Peyer's patch (tissue), 4 donors: ENCODE measurements at regions not wholly inside any gene's neighbourhood (a gene's known extent, or its start where the extent isn't known, plus 50 kb on each side); places are given as distances from the start of the nearest gene placed in this dataset.

Source experiments
- CTCF ChIP-seq, 6 experiments: fragments of 450-650 bp in 4 of 6; fragments of 200-600 bp in 2 of 6; sonication (generic) in 1 of 6; IDR thresholded peaks; one replicate each; pipeline ENCODE4 v1.5.1; 2017 to 2019; ENCODE audit warnings: antibody characterized with exemption in 6 of 6, mild to moderate bottlenecking in 3 of 6, moderate library complexity in 1 of 6
- POLR2A ChIP-seq, 2 donors: fragments of 450-650 bp; IDR thresholded peaks; one replicate each; pipeline ENCODE4 v1.5.1; 2017; ENCODE audit warnings: antibody characterized with exemption in 2 of 2, mild to moderate bottlenecking in 2 of 2, moderate library complexity in 2 of 2

DNA sequence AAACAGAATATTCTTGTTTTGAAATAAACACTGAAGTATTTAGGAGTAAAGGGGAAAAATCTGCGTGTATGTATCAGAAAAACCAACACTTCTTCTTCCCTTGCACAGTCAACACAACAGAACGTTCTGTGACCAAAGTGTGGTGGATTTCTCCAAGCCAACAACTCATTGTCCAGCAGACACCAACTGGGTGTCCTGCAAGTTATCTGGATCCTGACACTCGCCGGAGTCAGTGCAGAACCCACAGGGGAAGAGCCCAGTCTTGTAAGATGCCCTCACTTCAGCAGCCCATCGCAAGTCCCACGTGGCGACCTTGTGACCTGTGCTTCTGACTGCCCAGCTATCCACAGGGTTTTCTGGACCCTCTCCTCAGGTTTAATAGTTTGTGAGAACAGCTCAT is 630.7 kb upstream of the ZFP42 start:
- TF ChIP-seq CTCF (IDR thresholded peaks at IDR 0.05) (no peak), POLR2A (IDR thresholded peaks at IDR 0.05) (no peak)
